Left renal pelvis (tissue), 4 donors: ENCODE measurements at regions not wholly inside any gene's neighbourhood (a gene's known extent, or its start where the extent isn't known, plus 50 kb on each side); places are given as distances from the start of the nearest gene placed in this dataset.
"Not testable (repeated sequence)": the region's sequence is repeated elsewhere in the genome, so short reads cannot be mapped to it uniquely, and the experiment has no call there.

Experiments
- DNase-seq, 4 donors: peaks; one replicate each; pipeline ENCODE4 v3.0.0-alpha.2; 2013; ENCODE audit warnings: low read depth in 4 of 4, low spot score in 3 of 4

DNA sequence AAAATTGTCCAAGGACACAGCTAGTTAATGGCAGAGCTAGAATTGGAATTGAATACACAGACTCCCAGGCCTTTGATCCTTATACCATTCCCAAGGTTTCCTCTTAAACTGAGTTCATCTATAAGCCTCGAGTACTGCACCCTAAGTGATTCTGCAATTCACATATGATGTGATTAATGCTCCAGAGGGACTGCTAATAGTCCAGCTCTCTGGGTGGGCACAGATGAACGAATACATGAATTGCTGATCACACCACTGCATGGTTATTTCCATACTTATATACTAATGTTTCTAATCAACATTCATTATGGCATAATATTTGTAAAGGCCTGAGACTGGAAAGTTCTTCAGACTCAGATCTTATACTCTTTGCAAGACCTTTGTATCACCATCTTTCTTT lies 101.8 kb downstream of the NUFIP1 start:
- no peak for DNase-seq

DNA sequence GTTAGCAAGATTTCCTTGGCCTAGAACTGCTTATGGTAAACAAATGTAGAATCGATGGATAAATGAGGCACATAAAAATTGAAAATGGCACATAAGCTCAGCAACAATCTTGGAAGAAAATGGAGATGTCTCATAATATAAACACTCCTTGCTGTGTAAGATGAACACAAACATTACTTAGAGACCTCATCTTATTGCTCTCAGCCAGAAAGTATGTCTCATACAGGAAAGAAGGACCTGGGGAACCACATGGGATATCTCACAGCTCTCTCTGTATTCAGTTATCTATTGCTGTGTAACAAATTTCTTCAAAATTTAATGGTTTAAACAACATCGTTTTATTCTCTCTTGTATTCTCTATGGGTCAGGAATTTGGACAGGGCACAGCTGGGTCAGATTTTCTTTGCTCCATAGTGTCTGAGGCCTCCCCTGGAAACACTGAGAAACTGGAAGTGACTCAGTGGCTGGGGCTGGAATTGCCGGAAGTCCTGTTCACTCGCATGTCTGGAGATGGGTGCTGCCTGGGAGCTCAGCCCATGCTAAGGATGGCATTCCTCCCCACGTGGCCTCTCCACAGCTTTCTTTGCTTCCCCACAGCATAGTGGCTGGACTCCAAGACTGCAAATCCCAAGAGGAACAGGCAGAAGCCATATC lies 105.1 kb downstream of the NUFIP1 start:
- DNase-seq = no peak

DNA sequence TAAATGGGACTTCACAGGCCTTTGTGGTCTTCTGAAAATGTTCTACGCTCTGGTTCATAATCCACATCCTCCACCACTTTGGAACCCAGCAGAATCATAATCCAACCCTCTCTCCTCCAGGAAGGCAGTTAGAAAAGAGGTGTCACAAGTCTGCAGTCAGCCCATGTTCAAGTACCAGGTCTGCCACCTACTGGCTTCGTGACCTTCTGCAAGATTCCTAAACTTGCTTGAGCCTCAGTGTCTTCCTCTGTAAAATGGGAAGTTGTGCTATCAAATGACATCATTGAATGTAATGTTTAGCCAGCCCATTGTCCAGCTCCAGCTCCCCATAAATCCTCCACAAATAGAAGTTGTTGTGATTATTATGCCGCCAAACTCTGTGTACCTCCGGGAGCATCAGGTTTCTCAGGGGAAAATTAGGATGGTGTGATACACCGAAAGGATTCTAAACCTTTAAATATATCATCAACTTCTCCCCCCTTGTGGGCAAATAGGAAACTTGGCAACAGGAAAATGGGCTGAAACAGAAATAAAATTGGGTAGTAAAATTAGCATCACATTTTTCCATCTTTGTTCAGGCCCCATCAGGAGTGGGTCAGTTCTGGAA lies 109.7 kb downstream of the NUFIP1 start:
- no peak for DNase-seq

GRCh38 chr13:44876782-44877324 lies 112.4 kb downstream of the NUFIP1 start:
- DNase-seq = no peak

- no peak for DNase-seq
Measured at GRCh38 chr13:44874886-44875630, 114.2 kb downstream of the NUFIP1 start.

GRCh38 chr13:44874176-44874575 lies 115.1 kb downstream of the NUFIP1 start:
- DNase-seq = no peak

DNA sequence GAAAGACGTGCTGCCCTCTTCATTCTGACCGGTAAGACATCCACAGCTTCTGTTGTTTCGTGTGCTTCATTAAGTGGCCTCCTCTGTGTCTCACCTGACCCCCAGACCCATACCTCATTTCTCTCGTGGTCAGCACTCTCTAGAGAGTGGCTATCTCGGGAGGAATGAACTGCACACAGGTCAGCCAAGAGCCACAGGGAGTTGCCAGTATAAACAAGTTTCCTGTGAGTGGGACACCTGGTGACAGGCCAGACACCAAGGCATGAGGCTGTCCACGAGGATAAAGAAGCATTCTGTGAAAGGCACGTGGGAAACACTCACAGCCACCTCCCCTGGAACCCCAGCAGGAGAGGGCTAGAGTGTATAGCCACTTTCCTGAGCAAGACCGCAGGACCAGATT lies 115.8 kb downstream of the NUFIP1 start:
- no peak for DNase-seq

DNA sequence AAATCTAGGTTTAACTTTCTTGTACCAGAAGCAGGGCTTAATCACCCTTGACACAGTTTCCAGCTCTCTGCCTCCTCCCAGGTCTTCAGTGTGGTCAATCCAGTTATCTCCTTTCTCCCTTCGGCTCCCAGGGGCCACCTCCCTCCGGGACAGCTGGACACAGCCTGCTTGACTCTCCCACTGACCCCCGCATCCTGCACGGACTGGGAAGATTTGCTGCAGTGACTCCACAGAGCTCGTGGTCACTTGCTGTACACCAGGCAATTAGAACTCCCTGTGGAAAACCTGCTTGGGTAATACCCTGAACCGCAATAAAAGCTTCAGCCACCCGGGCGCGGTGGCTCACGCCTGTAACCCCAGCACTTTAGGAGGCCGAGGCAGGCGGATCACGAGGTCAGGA lies 116.5 kb downstream of the NUFIP1 start:
- no peak for DNase-seq

- DNase-seq = no peak
Measured at GRCh38 chr13:44870456-44870929, 118.8 kb downstream of the NUFIP1 start.

- no peak for DNase-seq
Measured at GRCh38 chr13:44869167-44869566, 120.1 kb downstream of the NUFIP1 start.

DNA sequence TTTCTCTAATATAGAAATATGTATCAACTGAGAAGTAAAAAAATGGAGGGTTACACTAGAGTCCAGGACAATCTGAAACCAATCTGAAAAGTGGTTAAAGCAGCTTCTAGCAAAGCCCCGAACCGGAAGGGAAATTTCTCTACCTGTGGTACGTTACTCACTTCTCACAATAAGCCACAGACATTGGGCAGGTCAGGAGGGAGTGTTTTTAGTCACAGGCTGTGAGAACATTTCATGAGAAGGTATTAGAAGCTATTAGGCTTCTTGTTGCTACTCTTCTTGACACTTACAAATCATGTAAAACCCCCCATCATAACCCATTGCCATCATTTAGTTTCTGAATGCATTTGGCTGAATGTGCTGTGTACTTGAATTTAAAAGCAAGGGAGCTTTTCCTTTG lies 120.9 kb downstream of the NUFIP1 start:
- no peak for DNase-seq

- DNase-seq = no peak
Measured at GRCh38 chr13:44867825-44868224, 121.4 kb downstream of the NUFIP1 start.

- DNase-seq = no peak
Measured at GRCh38 chr13:44866411-44866911, 122.8 kb downstream of the NUFIP1 start.

DNA sequence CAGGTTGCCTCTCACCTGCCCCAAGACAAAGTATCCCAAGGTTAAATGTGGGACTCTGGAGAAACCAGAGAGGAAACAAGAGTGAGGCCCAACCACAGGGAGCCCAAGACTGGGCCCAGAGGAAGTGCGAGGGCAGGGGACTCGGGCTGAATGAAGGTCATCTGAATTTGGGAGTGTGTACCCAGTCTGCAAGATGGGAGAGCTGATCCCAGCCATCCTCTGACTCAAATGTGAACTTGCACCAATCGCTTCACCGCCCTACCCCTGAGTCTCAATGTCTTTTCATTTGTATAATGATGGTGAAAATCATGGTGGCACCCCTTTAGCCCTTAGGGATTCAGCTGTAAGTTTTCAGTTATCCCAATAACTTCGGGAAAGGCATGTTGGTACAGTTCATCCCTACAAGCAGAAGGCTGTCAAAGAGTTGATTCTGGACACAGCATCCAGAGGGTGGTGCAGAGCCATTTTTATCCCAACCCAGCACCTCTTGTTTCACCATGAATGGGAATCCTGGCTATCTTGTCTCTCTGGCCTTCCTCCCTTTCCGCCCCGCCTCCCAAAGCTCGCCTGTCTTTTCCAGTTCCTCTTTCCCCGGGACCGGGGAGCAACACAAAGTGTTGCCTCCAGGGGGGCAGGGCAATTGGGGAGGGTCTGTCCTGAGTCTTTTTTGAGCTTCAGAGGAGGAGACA lies 123.4 kb downstream of the NUFIP1 start:
- DNase-seq = no peak

DNA sequence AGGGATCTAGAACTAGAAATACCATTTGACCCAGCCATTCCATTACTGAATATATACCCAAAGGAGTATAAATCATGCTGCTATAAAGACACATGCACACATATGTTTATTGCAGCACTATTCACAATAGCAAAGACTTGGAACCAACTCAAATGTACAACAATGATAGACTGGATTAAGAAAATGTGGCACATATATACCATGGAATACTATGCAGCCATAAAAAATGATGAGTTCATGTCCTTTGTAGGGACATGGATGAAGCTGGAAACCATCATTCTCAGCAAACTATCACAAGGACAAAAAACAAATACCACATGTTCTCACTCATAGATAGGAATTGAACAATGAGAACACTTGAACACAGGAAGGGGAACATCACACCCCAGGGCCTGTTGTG lies 125.6 kb downstream of the NUFIP1 start:
- DNase-seq = not testable (repeated sequence)

GRCh38 chr13:44860454-44860853 lies 128.8 kb downstream of the NUFIP1 start:
- DNase-seq = no peak

GRCh38 chr13:44857736-44858135 lies 131.5 kb downstream of the NUFIP1 start:
- DNase-seq = no peak

- DNase-seq = no peak
Measured at GRCh38 chr13:44857061-44857460, 132.2 kb downstream of the NUFIP1 start.

DNA sequence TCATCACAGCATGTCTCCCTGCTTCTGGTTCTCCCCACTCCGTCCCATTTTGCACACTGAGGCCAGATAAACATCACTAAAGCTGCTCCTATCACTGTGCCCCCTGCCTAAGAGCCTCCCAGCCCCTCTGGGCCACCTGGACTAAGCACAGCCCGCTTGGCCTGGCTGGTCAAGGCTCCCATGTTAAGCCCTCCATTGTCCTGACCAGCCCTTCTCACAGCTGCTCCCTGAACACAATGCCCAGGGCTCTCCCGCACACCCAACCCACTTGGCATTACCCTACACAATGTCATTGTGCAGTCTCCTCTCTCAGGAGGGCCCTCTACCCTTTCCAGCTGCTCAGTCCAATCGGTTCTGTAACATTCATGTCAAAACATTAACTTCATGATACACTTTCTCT lies 133.4 kb downstream of the NUFIP1 start:
- DNase-seq = no peak

- no peak for DNase-seq
Measured at GRCh38 chr13:44854313-44855060, 134.8 kb downstream of the NUFIP1 start.
